HCT116 (cell line): ENCODE measurements at regions not wholly inside any gene's neighbourhood (a gene's known extent, or its start where the extent isn't known, plus 50 kb on each side); places are given as distances from the start of the nearest gene placed in this dataset.

Experiments
- ATAC-seq: fragments of 200-7000 bp; cut with Tn5 transposase; 2 replicates; pipeline ENCODE4 v1.9.1; 2020; ENCODE audit warnings: mild to moderate bottlenecking, moderate library complexity
- BruUV-seq: library from RNA; stranded (reverse); fragments of 400-500 nt; replicated peaks from 2 replicates; lab custom pipeline; 2021; lab: Mats Ljungman, UMichigan
- CTCF ChIA-PET: fragments of 300-600 bp; sonication (Branson Sonifier 250); formaldehyde crosslinking; loops from one replicate; lab custom pipeline; 2021; ENCODE audit warnings: antibody characterized with exemption; lab: Charles Lee
- POLR2A ChIA-PET: fragments of 300-600, 350-600 bp; sonication (Branson Sonifier 250); formaldehyde crosslinking; loops from one replicate; lab custom pipeline; 2021; ENCODE audit warnings: antibody characterized with exemption; lab: Charles Lee
- RAD21 ChIA-PET, 2 experiments: fragments of 300-600 bp; sonication (Branson Sonifier 250); formaldehyde crosslinking; loops; one replicate each; lab custom pipeline; 2023; ENCODE audit warnings: low total read pairs in 2 of 2; ENCODE audit not compliant: uncharacterized antibody in 2 of 2, unreplicated experiment in 2 of 2, low non-redundant PET in 1 of 2; lab: Charles Lee
- DNase-seq: peaks from one replicate; pipeline ENCODE4 v3.0.0-alpha.2; 2010; ENCODE audit warnings: low read depth, low spot score
- H2AFZ ChIP-seq: fragments of 200-600 bp; shearing (Covaris generic), sonication (generic); 2 replicates; pipeline ENCODE4 v1.6.1; 2017; ENCODE audit warnings: low read depth, mixed run types, mixed read lengths, antibody characterized with exemption, low read length; ENCODE audit not compliant: poor library complexity, severe bottlenecking
- H3K27ac ChIP-seq: 2 replicates; pipeline ENCODE4 v1.5.1; 2012; ENCODE audit warnings: low read depth, low read length
- H3K27me3 ChIP-seq: fragments of 200-600 bp; sonication (generic); 2 replicates; pipeline ENCODE4 v1.6.1; 2016; ENCODE audit warnings: mixed run types, low read length, mixed read lengths; ENCODE audit not compliant: insufficient read depth
- H3K36me3 ChIP-seq, 2 experiments: fragments of 200-500 bp in 1 of 2; fragments of 200-600 bp in 1 of 2; sonication (Bioruptor generic) in 1 of 2; sonication (generic) in 1 of 2; 2 replicates each; pipeline versions ENCODE4 v1.5.1 to v1.6.1; 2014 to 2016; ENCODE audit warnings: low read length in 2 of 2, inconsistent platforms in 1 of 2, mixed read lengths in 1 of 2, mixed run types in 1 of 2; ENCODE audit not compliant: insufficient read depth in 2 of 2, control insufficient read depth in 1 of 2
- H3K4me1 ChIP-seq, 2 experiments: fragments of 200-600 bp in 1 of 2; sonication (generic) in 1 of 2; 2 replicates each; pipeline versions ENCODE4 v1.5.1 to v1.6.1; 2012 to 2017; ENCODE audit warnings: low read length in 2 of 2, inconsistent platforms in 1 of 2, mild to moderate bottlenecking in 1 of 2, mixed read lengths in 1 of 2, mixed run types in 1 of 2, moderate library complexity in 1 of 2; ENCODE audit not compliant: insufficient read depth in 2 of 2, control insufficient read depth in 1 of 2
- H3K4me2 ChIP-seq: fragments of 200-600 bp; sonication (generic); 2 replicates; pipeline ENCODE4 v1.6.1; 2017; ENCODE audit warnings: mixed run types, low read length, mixed read lengths
- H3K4me3 ChIP-seq, 2 experiments: fragments of 200-600 bp in 1 of 2; sonication (generic) in 1 of 2; replicated peaks in 1 of 2; 2 replicates each; pipeline ENCODE4 v1.5.1; 2011 to 2016; ENCODE audit warnings: low read length in 2 of 2, control low read depth in 1 of 2, low read depth in 1 of 2, mild to moderate bottlenecking in 1 of 2, mixed read lengths in 1 of 2, mixed run types in 1 of 2
- H3K79me2 ChIP-seq: fragments of 200-600 bp; sonication (generic); 2 replicates; pipeline ENCODE4 v1.6.1; 2017; ENCODE audit warnings: mild to moderate bottlenecking, mixed run types, low read length, moderate library complexity, mixed read lengths; ENCODE audit not compliant: insufficient read depth
- H3K9ac ChIP-seq: fragments of 200-600 bp; sonication (generic); 2 replicates; pipeline ENCODE4 v1.6.1; 2016; ENCODE audit warnings: low read length, mixed read lengths
- H3K9me2 ChIP-seq: fragments of 200-600 bp; sonication (generic), shearing (Covaris generic); 2 replicates; pipeline ENCODE4 v1.6.1; 2017; ENCODE audit warnings: mixed run types, mild to moderate bottlenecking, moderate library complexity; ENCODE audit not compliant: insufficient read depth
- H3K9me3 ChIP-seq, 2 experiments: fragments of 200-500 bp in 1 of 2; fragments of 200-600 bp in 1 of 2; sonication (Bioruptor generic) in 1 of 2; sonication (generic) in 1 of 2; 2 replicates each; pipeline ENCODE4 v1.6.1; 2014 to 2017; ENCODE audit warnings: low read length in 2 of 2, mixed read lengths in 2 of 2, inconsistent platforms in 1 of 2, low read depth in 1 of 2, mild to moderate bottlenecking in 1 of 2, mixed run types in 1 of 2, moderate library complexity in 1 of 2; ENCODE audit not compliant: control insufficient read depth in 1 of 2, insufficient read depth in 1 of 2
- H4K20me1 ChIP-seq: fragments of 200-600 bp; sonication (generic), shearing (Covaris generic); 2 replicates; pipeline ENCODE4 v1.6.1; 2017; ENCODE audit warnings: mixed run types, mild to moderate bottlenecking, moderate library complexity; ENCODE audit not compliant: insufficient read depth
- CBX3 ChIP-seq: IDR thresholded peaks from 2 replicates; pipeline ENCODE4 v1.6.1; 2012; ENCODE audit warnings: low read depth
- CEBPB ChIP-seq: IDR thresholded peaks from 2 replicates; pipeline ENCODE4 v1.6.1; 2012; ENCODE audit warnings: low read depth
- EZH2phosphoT487 ChIP-seq: fragments of 200-600 bp; IDR thresholded peaks from 2 replicates; pipeline ENCODE4 v1.6.1; 2018; ENCODE audit warnings: antibody characterized with exemption, borderline replicate concordance
- FOSL1 ChIP-seq: IDR thresholded peaks from 2 replicates; pipeline ENCODE4 v1.6.1; 2012; ENCODE audit warnings: low read depth
- JUND ChIP-seq: IDR thresholded peaks from 2 replicates; pipeline ENCODE4 v1.6.1; 2012
- POLR2A ChIP-seq: IDR thresholded peaks from 2 replicates; pipeline ENCODE4 v1.7.0; 2011; ENCODE audit warnings: borderline replicate concordance; ENCODE audit not compliant: insufficient read depth, insufficient read length; ENCODE audit errors: extremely low read depth
- POLR2AphosphoS5 ChIP-seq: IDR thresholded peaks from 2 replicates; pipeline ENCODE4 v1.6.1; 2011; ENCODE audit warnings: mild to moderate bottlenecking, low read depth, low read length, moderate library complexity
- RAD21 ChIP-seq: IDR thresholded peaks from 2 replicates; pipeline ENCODE4 v1.6.1; 2012; ENCODE audit warnings: low read depth, mild to moderate bottlenecking
- SIN3A ChIP-seq: IDR thresholded peaks from 2 replicates; pipeline ENCODE4 v1.6.1; 2012; ENCODE audit warnings: low read depth
- SP1 ChIP-seq: IDR thresholded peaks from 2 replicates; pipeline ENCODE4 v1.6.1; 2012; ENCODE audit warnings: low read depth
- SRF ChIP-seq: IDR thresholded peaks from 2 replicates; pipeline ENCODE4 v1.6.1; 2012; ENCODE audit warnings: low read depth
- ZFX ChIP-seq: fragments of 450-650 bp; IDR thresholded peaks from 2 replicates; pipeline ENCODE4 v1.6.1; 2017
- ZNF274 ChIP-seq: fragments of 200-500 bp; sonication (Bioruptor generic); IDR thresholded peaks from 2 replicates; pipeline ENCODE4 v1.6.1; 2014; ENCODE audit warnings: mild to moderate bottlenecking, low read depth, low read length, inconsistent platforms
- intact Hi-C: fragments of 100-400 bp; cut with micrococcal nuclease; formaldehyde crosslinking; loops from 2 replicates; pipeline ENCODE4 v1.10.0; 2022
- TF ChIP-seq, protein P1 (sequence below): IDR thresholded peaks from 2 replicates; pipeline ENCODE4 v1.6.1; 2011; ENCODE audit warnings: mild to moderate bottlenecking, low read length, moderate library complexity; ENCODE audit not compliant: insufficient replicate concordance; ENCODE audit errors: extremely low read depth
- TF ChIP-seq, protein P2 (sequence below), 3 experiments: fragments of 200-600 bp in 1 of 3; sonication (generic) in 1 of 3; IDR thresholded peaks in 2 of 3; conservative IDR thresholded peaks in 1 of 3; 2 replicates each; pipeline ENCODE4 v1.5.1; 2012 to 2017; ENCODE audit warnings: low read depth in 2 of 3, low read length in 2 of 3, antibody characterized with exemption in 1 of 3, borderline replicate concordance in 1 of 3, control low read depth in 1 of 3, mild to moderate bottlenecking in 1 of 3, mixed read lengths in 1 of 3, mixed run types in 1 of 3, moderate library complexity in 1 of 3; ENCODE audit not compliant: insufficient read depth in 1 of 3
- TF ChIP-seq, protein P3 (sequence below): IDR thresholded peaks from 2 replicates; pipeline ENCODE4 v1.6.1; 2012; ENCODE audit warnings: low read depth

DNA sequence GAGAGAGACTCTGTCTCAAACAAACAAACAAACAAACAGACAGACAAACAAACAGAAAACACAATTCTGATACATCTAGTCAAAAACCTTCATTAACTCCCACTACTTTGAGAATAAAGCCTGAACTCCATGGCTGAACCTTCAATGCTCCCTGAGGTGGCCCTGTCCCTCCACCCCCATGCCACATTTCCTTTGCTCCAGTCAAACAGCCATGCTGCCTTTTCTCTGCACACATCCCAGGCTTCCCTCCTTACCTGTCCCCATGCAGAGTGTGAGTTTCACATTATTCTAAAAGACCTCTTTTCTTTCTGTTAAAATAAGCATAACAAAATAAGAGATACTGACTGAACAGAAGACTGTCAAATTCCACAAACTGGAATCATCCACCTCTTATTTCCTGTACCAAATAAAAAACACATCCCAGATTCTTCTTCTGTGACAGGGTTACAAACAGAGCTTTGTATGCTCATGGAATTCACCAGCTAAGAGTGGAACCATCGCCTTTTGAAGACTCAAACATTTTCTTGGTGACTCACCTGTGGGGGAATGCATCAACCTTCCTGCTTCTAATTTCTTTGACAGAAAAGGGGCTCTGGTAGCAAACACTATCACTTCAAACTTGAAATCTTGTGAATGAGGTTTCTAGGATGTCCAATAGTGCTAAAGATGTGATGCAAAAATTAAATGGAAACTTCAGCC is 71.0 kb upstream of the SLC22A16 start:
- DNase-seq (peak; percentile 73), ATAC-seq (peak; percentile 74)
- Histone ChIP-seq H3K4me3 (peak overlapping the region in 1 of 2 experiments; percentile 16; a peak in 2 of 4 replicates), H2AFZ (peak overlapping the region; percentile 65), H3K79me2 (no peaks in the 10 kb centered on the region), H3K9me3 (peaks cover 0 to 7% of the 10 kb centered on the region in 2 experiments; a peak in 1 of 4 replicates), H3K4me1 (peaks cover 35 to 43% of the 10 kb centered on the region in 2 experiments), H3K36me3 (no peaks in the 10 kb centered on the region), H4K20me1 (no peaks in the 10 kb centered on the region), H3K9me2 (no peaks in the 10 kb centered on the region), H3K27ac (peak overlapping the region; percentile 73), H3K27me3 (no peaks in the 10 kb centered on the region), H3K4me2 (peak overlapping the region; percentile 61), H3K9ac (peak overlapping the region; percentile 48)
- ChIA-PET CTCF (no interaction called here), RAD21 (no interaction called here), POLR2A (interaction anchor here (1.2 kb wide), 1 partner anchor 327 kb away, joined by 6 read pairs; the partner anchor contains the start of gene AMD1)
- TF ChIP-seq JUND, result peak; percentile 74
- TF ChIP-seq SRF, result 0 out of 2 replicates have a peak, but pooled peaks have one; percentile 15
- TF ChIP-seq CEBPB, result peak; percentile 10; the same call in 1 of the 2 replicates
- TF ChIP-seq ZFX, result no peak
- TF ChIP-seq EZH2phosphoT487, result no peak
- TF ChIP-seq, protein P1, sequence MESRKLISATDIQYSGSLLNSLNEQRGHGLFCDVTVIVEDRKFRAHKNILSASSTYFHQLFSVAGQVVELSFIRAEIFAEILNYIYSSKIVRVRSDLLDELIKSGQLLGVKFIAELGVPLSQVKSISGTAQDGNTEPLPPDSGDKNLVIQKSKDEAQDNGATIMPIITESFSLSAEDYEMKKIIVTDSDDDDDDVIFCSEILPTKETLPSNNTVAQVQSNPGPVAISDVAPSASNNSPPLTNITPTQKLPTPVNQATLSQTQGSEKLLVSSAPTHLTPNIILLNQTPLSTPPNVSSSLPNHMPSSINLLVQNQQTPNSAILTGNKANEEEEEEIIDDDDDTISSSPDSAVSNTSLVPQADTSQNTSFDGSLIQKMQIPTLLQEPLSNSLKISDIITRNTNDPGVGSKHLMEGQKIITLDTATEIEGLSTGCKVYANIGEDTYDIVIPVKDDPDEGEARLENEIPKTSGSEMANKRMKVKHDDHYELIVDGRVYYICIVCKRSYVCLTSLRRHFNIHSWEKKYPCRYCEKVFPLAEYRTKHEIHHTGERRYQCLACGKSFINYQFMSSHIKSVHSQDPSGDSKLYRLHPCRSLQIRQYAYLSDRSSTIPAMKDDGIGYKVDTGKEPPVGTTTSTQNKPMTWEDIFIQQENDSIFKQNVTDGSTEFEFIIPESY, result no peak
- TF ChIP-seq POLR2A, result no peak
- TF ChIP-seq, protein P2, sequence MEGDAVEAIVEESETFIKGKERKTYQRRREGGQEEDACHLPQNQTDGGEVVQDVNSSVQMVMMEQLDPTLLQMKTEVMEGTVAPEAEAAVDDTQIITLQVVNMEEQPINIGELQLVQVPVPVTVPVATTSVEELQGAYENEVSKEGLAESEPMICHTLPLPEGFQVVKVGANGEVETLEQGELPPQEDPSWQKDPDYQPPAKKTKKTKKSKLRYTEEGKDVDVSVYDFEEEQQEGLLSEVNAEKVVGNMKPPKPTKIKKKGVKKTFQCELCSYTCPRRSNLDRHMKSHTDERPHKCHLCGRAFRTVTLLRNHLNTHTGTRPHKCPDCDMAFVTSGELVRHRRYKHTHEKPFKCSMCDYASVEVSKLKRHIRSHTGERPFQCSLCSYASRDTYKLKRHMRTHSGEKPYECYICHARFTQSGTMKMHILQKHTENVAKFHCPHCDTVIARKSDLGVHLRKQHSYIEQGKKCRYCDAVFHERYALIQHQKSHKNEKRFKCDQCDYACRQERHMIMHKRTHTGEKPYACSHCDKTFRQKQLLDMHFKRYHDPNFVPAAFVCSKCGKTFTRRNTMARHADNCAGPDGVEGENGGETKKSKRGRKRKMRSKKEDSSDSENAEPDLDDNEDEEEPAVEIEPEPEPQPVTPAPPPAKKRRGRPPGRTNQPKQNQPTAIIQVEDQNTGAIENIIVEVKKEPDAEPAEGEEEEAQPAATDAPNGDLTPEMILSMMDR (IDR thresholded peaks at IDR 0.05 in 2 of 3, conservative IDR thresholded peaks at IDR 0.05 in 1 of 3; ENCODE audit: borderline replicate concordance in 1 of 3, insufficient read depth in 1 of 3, low read depth in 2 of 3, low read length in 2 of 3), result no peak
- peak; percentile 64; the same call in 1 of the 2 replicates for TF ChIP-seq CBX3
- peak; percentile 19; the same call in 1 of the 2 replicates for TF ChIP-seq POLR2AphosphoS5
- TF ChIP-seq FOSL1, result peak; percentile 76
- peak; percentile 36; the same call in 1 of the 2 replicates for TF ChIP-seq SIN3A
- no peak for TF ChIP-seq ZNF274
- TF ChIP-seq RAD21, result no peak
- TF ChIP-seq, protein P3, sequence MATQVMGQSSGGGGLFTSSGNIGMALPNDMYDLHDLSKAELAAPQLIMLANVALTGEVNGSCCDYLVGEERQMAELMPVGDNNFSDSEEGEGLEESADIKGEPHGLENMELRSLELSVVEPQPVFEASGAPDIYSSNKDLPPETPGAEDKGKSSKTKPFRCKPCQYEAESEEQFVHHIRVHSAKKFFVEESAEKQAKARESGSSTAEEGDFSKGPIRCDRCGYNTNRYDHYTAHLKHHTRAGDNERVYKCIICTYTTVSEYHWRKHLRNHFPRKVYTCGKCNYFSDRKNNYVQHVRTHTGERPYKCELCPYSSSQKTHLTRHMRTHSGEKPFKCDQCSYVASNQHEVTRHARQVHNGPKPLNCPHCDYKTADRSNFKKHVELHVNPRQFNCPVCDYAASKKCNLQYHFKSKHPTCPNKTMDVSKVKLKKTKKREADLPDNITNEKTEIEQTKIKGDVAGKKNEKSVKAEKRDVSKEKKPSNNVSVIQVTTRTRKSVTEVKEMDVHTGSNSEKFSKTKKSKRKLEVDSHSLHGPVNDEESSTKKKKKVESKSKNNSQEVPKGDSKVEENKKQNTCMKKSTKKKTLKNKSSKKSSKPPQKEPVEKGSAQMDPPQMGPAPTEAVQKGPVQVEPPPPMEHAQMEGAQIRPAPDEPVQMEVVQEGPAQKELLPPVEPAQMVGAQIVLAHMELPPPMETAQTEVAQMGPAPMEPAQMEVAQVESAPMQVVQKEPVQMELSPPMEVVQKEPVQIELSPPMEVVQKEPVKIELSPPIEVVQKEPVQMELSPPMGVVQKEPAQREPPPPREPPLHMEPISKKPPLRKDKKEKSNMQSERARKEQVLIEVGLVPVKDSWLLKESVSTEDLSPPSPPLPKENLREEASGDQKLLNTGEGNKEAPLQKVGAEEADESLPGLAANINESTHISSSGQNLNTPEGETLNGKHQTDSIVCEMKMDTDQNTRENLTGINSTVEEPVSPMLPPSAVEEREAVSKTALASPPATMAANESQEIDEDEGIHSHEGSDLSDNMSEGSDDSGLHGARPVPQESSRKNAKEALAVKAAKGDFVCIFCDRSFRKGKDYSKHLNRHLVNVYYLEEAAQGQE, result no peak
- TF ChIP-seq SP1, result peak; percentile 57; the same call in 1 of the 2 replicates
- intact Hi-C loops, result no loop called here
- BruUV-seq, result no TSS peak
